ENCODE measurements at regions not wholly inside any gene's neighbourhood (a gene's known extent, or its start where the extent isn't known, plus 50 kb on each side); places are given as distances from the start of the nearest gene placed in this dataset.

GRCh38 chrX:113892401-113892800, 691.5 kb upstream of the HTR2C start:
- Histone ChIP-seq H3K9ac (ENCODE audit: low read depth, low read length) (no peak overlapping the region), H3K9me3 (ENCODE audit: control insufficient read depth, insufficient read depth, low read length) (no peaks in the 10 kb centered on the region), H3K27me3 (ENCODE audit: control insufficient read depth, insufficient read depth, low read length) (no peaks in the 10 kb centered on the region), H3K4me1 (ENCODE audit: control insufficient read depth, insufficient read depth, low read length) (no peaks in the 10 kb centered on the region), H3K4me3 (ENCODE audit: low read depth, low read length) (no peak overlapping the region), H3K36me3 (ENCODE audit: control insufficient read depth, insufficient read depth, low read length) (no peaks in the 10 kb centered on the region)

- H3K27me3 ChIP-seq (ENCODE audit: control insufficient read depth, insufficient read depth, low read length): no peaks in the 10 kb centered on the region
- H3K4me1 ChIP-seq (ENCODE audit: control insufficient read depth, insufficient read depth, low read length): no peaks in the 10 kb centered on the region
Observed at GRCh38 chrX:113873056-113873455, 710.8 kb upstream of the HTR2C start.

GRCh38 chrX:113868711-113869110, 715.2 kb upstream of the HTR2C start:
- no peaks in the 10 kb centered on the region for H3K27me3 ChIP-seq (ENCODE audit: control insufficient read depth, insufficient read depth, low read length)
- peaks cover 4% of the 10 kb centered on the region for H3K36me3 ChIP-seq (ENCODE audit: control insufficient read depth, insufficient read depth, low read length)
- H3K4me1 ChIP-seq (ENCODE audit: control insufficient read depth, insufficient read depth, low read length): no peaks in the 10 kb centered on the region
- no peak overlapping the region for H3K4me3 ChIP-seq (ENCODE audit: low read depth, low read length)
- H3K9ac ChIP-seq (ENCODE audit: low read depth, low read length): no peak overlapping the region
- peaks cover 7% of the 10 kb centered on the region for H3K9me3 ChIP-seq (ENCODE audit: control insufficient read depth, insufficient read depth, low read length)

More at GRCh38 chrX:113873056-113873455, 710.8 kb upstream of the HTR2C start:
- Histone ChIP-seq H3K36me3 (ENCODE audit: control insufficient read depth, insufficient read depth, low read length) (no peaks in the 10 kb centered on the region), H3K9ac (ENCODE audit: low read depth, low read length) (no peak overlapping the region), H3K9me3 (ENCODE audit: control insufficient read depth, insufficient read depth, low read length) (peaks cover 7% of the 10 kb centered on the region), H3K4me3 (ENCODE audit: low read depth, low read length) (no peak overlapping the region)

- no peaks in the 10 kb centered on the region for H3K27me3 ChIP-seq (ENCODE audit: control insufficient read depth, insufficient read depth, low read length)
Observed at GRCh38 chrX:113868177-113868576, 715.7 kb upstream of the HTR2C start.

GRCh38 chrX:113849408-113849807, 734.5 kb upstream of the HTR2C start:
- Histone ChIP-seq H3K36me3 (ENCODE audit: control insufficient read depth, insufficient read depth, low read length) (no peaks in the 10 kb centered on the region), H3K4me3 (ENCODE audit: low read depth, low read length) (no peak overlapping the region), H3K9me3 (ENCODE audit: control insufficient read depth, insufficient read depth, low read length) (no peaks in the 10 kb centered on the region), H3K4me1 (ENCODE audit: control insufficient read depth, insufficient read depth, low read length) (no peaks in the 10 kb centered on the region), H3K27me3 (ENCODE audit: control insufficient read depth, insufficient read depth, low read length) (no peaks in the 10 kb centered on the region), H3K9ac (ENCODE audit: low read depth, low read length) (no peak overlapping the region)

More at GRCh38 chrX:113868177-113868576, 715.7 kb upstream of the HTR2C start:
- H3K9me3 ChIP-seq (ENCODE audit: control insufficient read depth, insufficient read depth, low read length): peaks cover 7% of the 10 kb centered on the region
- H3K36me3 ChIP-seq (ENCODE audit: control insufficient read depth, insufficient read depth, low read length): peaks cover 9% of the 10 kb centered on the region
- no peaks in the 10 kb centered on the region for H3K4me1 ChIP-seq (ENCODE audit: control insufficient read depth, insufficient read depth, low read length)
- H3K9ac ChIP-seq (ENCODE audit: low read depth, low read length): no peak overlapping the region
- no peak overlapping the region for H3K4me3 ChIP-seq (ENCODE audit: low read depth, low read length)

- Histone ChIP-seq H3K9me3 (ENCODE audit: control insufficient read depth, insufficient read depth, low read length) (no peaks in the 10 kb centered on the region), H3K9ac (ENCODE audit: low read depth, low read length) (no peak overlapping the region), H3K27me3 (ENCODE audit: control insufficient read depth, insufficient read depth, low read length) (no peaks in the 10 kb centered on the region), H3K4me3 (ENCODE audit: low read depth, low read length) (no peak overlapping the region), H3K4me1 (ENCODE audit: control insufficient read depth, insufficient read depth, low read length) (no peaks in the 10 kb centered on the region), H3K36me3 (ENCODE audit: control insufficient read depth, insufficient read depth, low read length) (no peaks in the 10 kb centered on the region)
Observed at GRCh38 chrX:113833096-113834055, 750.5 kb upstream of the HTR2C start.

- peaks cover 15% of the 10 kb centered on the region for H3K36me3 ChIP-seq (ENCODE audit: control insufficient read depth, insufficient read depth, low read length)
- no peaks in the 10 kb centered on the region for H3K27me3 ChIP-seq (ENCODE audit: control insufficient read depth, insufficient read depth, low read length)
- no peak overlapping the region for H3K9ac ChIP-seq (ENCODE audit: low read depth, low read length)
- no peaks in the 10 kb centered on the region for H3K4me1 ChIP-seq (ENCODE audit: control insufficient read depth, insufficient read depth, low read length)
- no peaks in the 10 kb centered on the region for H3K9me3 ChIP-seq (ENCODE audit: control insufficient read depth, insufficient read depth, low read length)
- H3K4me3 ChIP-seq (ENCODE audit: low read depth, low read length): no peak overlapping the region
Observed at GRCh38 chrX:113828470-113828869, 755.4 kb upstream of the HTR2C start.

- no peak overlapping the region for H3K9ac ChIP-seq (ENCODE audit: low read depth, low read length)
- H3K4me3 ChIP-seq (ENCODE audit: low read depth, low read length): no peak overlapping the region
- H3K36me3 ChIP-seq (ENCODE audit: control insufficient read depth, insufficient read depth, low read length): no peaks in the 10 kb centered on the region
- H3K4me1 ChIP-seq (ENCODE audit: control insufficient read depth, insufficient read depth, low read length): no peaks in the 10 kb centered on the region
- H3K9me3 ChIP-seq (ENCODE audit: control insufficient read depth, insufficient read depth, low read length): no peaks in the 10 kb centered on the region
- H3K27me3 ChIP-seq (ENCODE audit: control insufficient read depth, insufficient read depth, low read length): no peaks in the 10 kb centered on the region
Observed at GRCh38 chrX:113818346-113818745, 765.5 kb upstream of the HTR2C start.

- Histone ChIP-seq H3K4me3 (ENCODE audit: low read depth, low read length) (peak overlapping the region; percentile 12), H3K36me3 (ENCODE audit: control insufficient read depth, insufficient read depth, low read length) (no peaks in the 10 kb centered on the region), H3K9ac (ENCODE audit: low read depth, low read length) (no peak overlapping the region), H3K4me1 (ENCODE audit: control insufficient read depth, insufficient read depth, low read length) (peaks cover 12% of the 10 kb centered on the region), H3K9me3 (ENCODE audit: control insufficient read depth, insufficient read depth, low read length) (no peaks in the 10 kb centered on the region), H3K27me3 (ENCODE audit: control insufficient read depth, insufficient read depth, low read length) (no peaks in the 10 kb centered on the region)
Observed at GRCh38 chrX:113804819-113805218, 779.1 kb upstream of the HTR2C start.

GRCh38 chrX:113804291-113804690, 779.6 kb upstream of the HTR2C start:
- Histone ChIP-seq H3K9me3 (ENCODE audit: control insufficient read depth, insufficient read depth, low read length) (no peaks in the 10 kb centered on the region), H3K27me3 (ENCODE audit: control insufficient read depth, insufficient read depth, low read length) (no peaks in the 10 kb centered on the region), H3K9ac (ENCODE audit: low read depth, low read length) (no peak overlapping the region), H3K4me1 (ENCODE audit: control insufficient read depth, insufficient read depth, low read length) (peaks cover 12% of the 10 kb centered on the region), H3K36me3 (ENCODE audit: control insufficient read depth, insufficient read depth, low read length) (no peaks in the 10 kb centered on the region), H3K4me3 (ENCODE audit: low read depth, low read length) (peak overlapping the region; percentile 12)

- H3K9ac ChIP-seq (ENCODE audit: low read depth, low read length): no peak overlapping the region
- H3K9me3 ChIP-seq (ENCODE audit: control insufficient read depth, insufficient read depth, low read length): no peaks in the 10 kb centered on the region
- H3K27me3 ChIP-seq (ENCODE audit: control insufficient read depth, insufficient read depth, low read length): no peaks in the 10 kb centered on the region
- H3K4me3 ChIP-seq (ENCODE audit: low read depth, low read length): no peak overlapping the region
- peaks cover 12% of the 10 kb centered on the region for H3K4me1 ChIP-seq (ENCODE audit: control insufficient read depth, insufficient read depth, low read length)
- H3K36me3 ChIP-seq (ENCODE audit: control insufficient read depth, insufficient read depth, low read length): no peaks in the 10 kb centered on the region
Observed at GRCh38 chrX:113802837-113803236, 781.0 kb upstream of the HTR2C start.

- H3K9ac ChIP-seq (ENCODE audit: low read depth, low read length): no peak overlapping the region
- no peaks in the 10 kb centered on the region for H3K9me3 ChIP-seq (ENCODE audit: control insufficient read depth, insufficient read depth, low read length)
- H3K27me3 ChIP-seq (ENCODE audit: control insufficient read depth, insufficient read depth, low read length): no peaks in the 10 kb centered on the region
- H3K36me3 ChIP-seq (ENCODE audit: control insufficient read depth, insufficient read depth, low read length): peaks cover 4% of the 10 kb centered on the region
- H3K4me3 ChIP-seq (ENCODE audit: low read depth, low read length): no peak overlapping the region
- H3K4me1 ChIP-seq (ENCODE audit: control insufficient read depth, insufficient read depth, low read length): peaks cover 12% of the 10 kb centered on the region
Observed at GRCh38 chrX:113800955-113801354, 782.9 kb upstream of the HTR2C start.

Measured in iPS-15b (cell line).